NCI-H82 treated with DMSO at 0.1 percent for 48 hours (cell line): ENCODE measurements at regions not wholly inside any gene's neighbourhood (a gene's known extent, or its start where the extent isn't known, plus 50 kb on each side); places are given as distances from the start of the nearest gene placed in this dataset.
A peak's percentile ranks its signal among the peaks of the same experiment; 100 is the strongest.
"Not testable (repeated sequence)": the region's sequence is repeated elsewhere in the genome, so short reads cannot be mapped to it uniquely, and the experiment has no call there.

ENCODE experiments used
- DNase-seq: peaks from one replicate; lab custom pipeline; 2025; ENCODE audit not compliant: unreplicated experiment; lab: John Stamatoyannopoulos, UW

- no peak for DNase-seq
Measured at GRCh38 chr1:163970699-163971098, 588.3 kb upstream of the PBX1 start.

GRCh38 chr1:163973586-163973985 is 585.4 kb upstream of the PBX1 start:
- DNase-seq = no peak

GRCh38 chr1:163974120-163974519 is 584.9 kb upstream of the PBX1 start:
- no peak for DNase-seq

- no peak for DNase-seq
Measured at GRCh38 chr1:163980394-163980793, 578.6 kb upstream of the PBX1 start.

- DNase-seq = no peak
Measured at GRCh38 chr1:163981500-163982030, 577.4 kb upstream of the PBX1 start.

GRCh38 chr1:163983097-163983496 is 575.9 kb upstream of the PBX1 start:
- DNase-seq = no peak

- DNase-seq = no peak
Measured at GRCh38 chr1:163985700-163986099, 573.3 kb upstream of the PBX1 start.

GRCh38 chr1:163999131-163999530 is 559.9 kb upstream of the PBX1 start:
- no peak for DNase-seq

- not testable (repeated sequence) for DNase-seq
Measured at GRCh38 chr1:164006186-164006585, 552.8 kb upstream of the PBX1 start.

GRCh38 chr1:164006621-164007020 is 552.4 kb upstream of the PBX1 start:
- DNase-seq = no peak

- DNase-seq = no peak
Measured at GRCh38 chr1:164017239-164017638, 541.7 kb upstream of the PBX1 start.

GRCh38 chr1:164020391-164020790 is 538.6 kb upstream of the PBX1 start:
- no peak for DNase-seq

- no peak for DNase-seq
Measured at GRCh38 chr1:164021813-164022212, 537.2 kb upstream of the PBX1 start.

GRCh38 chr1:164033782-164034181 is 525.2 kb upstream of the PBX1 start:
- no peak for DNase-seq

GRCh38 chr1:164040754-164041153 is 518.2 kb upstream of the PBX1 start:
- no peak for DNase-seq

- DNase-seq = no peak
Measured at GRCh38 chr1:164051782-164052181, 507.2 kb upstream of the PBX1 start.

GRCh38 chr1:164054331-164054730 is 504.7 kb upstream of the PBX1 start:
- DNase-seq = peak; percentile 90

- DNase-seq = no peak
Measured at GRCh38 chr1:164058198-164058597, 500.8 kb upstream of the PBX1 start.

- no peak for DNase-seq
Measured at GRCh38 chr1:164061528-164061927, 497.5 kb upstream of the PBX1 start.

- no peak for DNase-seq
Measured at GRCh38 chr1:164064501-164064900, 494.5 kb upstream of the PBX1 start.

- DNase-seq = no peak
Measured at GRCh38 chr1:164071288-164071687, 487.7 kb upstream of the PBX1 start.

GRCh38 chr1:164086832-164087231 is 472.2 kb upstream of the PBX1 start:
- no peak for DNase-seq

GRCh38 chr1:164087906-164088453 is 471.0 kb upstream of the PBX1 start:
- no peak for DNase-seq
